ENCODE measurements at regions not wholly inside any gene's neighbourhood (a gene's known extent, or its start where the extent isn't known, plus 50 kb on each side); places are given as distances from the start of the nearest gene placed in this dataset.

- no peaks in the 10 kb centered on the region for H3K36me3 ChIP-seq (ENCODE audit: control insufficient read depth in 2 of 2, insufficient read depth in 2 of 2, low read length in 1 of 2)
- 88 to 89% methylated on average over 2 of the region's 2 CpGs for WGBS, 2 donors
- no peaks in the 10 kb centered on the region for H3K9me3 ChIP-seq (ENCODE audit: control insufficient read depth in 2 of 2, insufficient read depth in 1 of 2, low read depth in 1 of 2, low read length in 1 of 2)
- no peak overlapping the region for H3K4me3 ChIP-seq (ENCODE audit: low read depth in 1 of 2, low read length in 2 of 2)
- H3K4me1 ChIP-seq (ENCODE audit: control insufficient read depth in 2 of 2, insufficient read depth in 2 of 2, low read length in 1 of 2): no peaks in the 10 kb centered on the region
- H3K27ac ChIP-seq (ENCODE audit: low read depth in 2 of 2, low read length in 1 of 2): no peak overlapping the region
- no peaks in the 10 kb centered on the region for H3K27me3 ChIP-seq (ENCODE audit: control insufficient read depth in 1 of 2, insufficient read depth in 2 of 2, low read length in 2 of 2)
Observed at GRCh38 chr11:112715056-112715455, 246.2 kb upstream of the NCAM1 start.

GRCh38 chr11:112718483-112718882, 242.7 kb upstream of the NCAM1 start:
- no peaks in the 10 kb centered on the region for H3K9me3 ChIP-seq (ENCODE audit: control insufficient read depth in 2 of 2, insufficient read depth in 1 of 2, low read depth in 1 of 2, low read length in 1 of 2)
- H3K36me3 ChIP-seq (ENCODE audit: control insufficient read depth in 2 of 2, insufficient read depth in 2 of 2, low read length in 1 of 2): no peaks in the 10 kb centered on the region
- H3K27ac ChIP-seq (ENCODE audit: low read depth in 2 of 2, low read length in 1 of 2): no peak overlapping the region
- WGBS, 2 donors: 0 to 90% methylated on average over 1 of the region's 1 CpG
- peaks cover 0 to 2% of the 10 kb centered on the region in 2 donors for H3K27me3 ChIP-seq (ENCODE audit: control insufficient read depth in 1 of 2, insufficient read depth in 2 of 2, low read length in 2 of 2)
- no peaks in the 10 kb centered on the region for H3K4me1 ChIP-seq (ENCODE audit: control insufficient read depth in 2 of 2, insufficient read depth in 2 of 2, low read length in 1 of 2)
- no peak overlapping the region for H3K4me3 ChIP-seq (ENCODE audit: low read depth in 1 of 2, low read length in 2 of 2)

- Histone ChIP-seq H3K27me3 (ENCODE audit: control insufficient read depth in 1 of 2, insufficient read depth in 2 of 2, low read length in 2 of 2) (peaks cover 0 to 2% of the 10 kb centered on the region in 2 donors), H3K4me3 (ENCODE audit: low read depth in 1 of 2, low read length in 2 of 2) (no peak overlapping the region), H3K27ac (ENCODE audit: low read depth in 2 of 2, low read length in 1 of 2) (no peak overlapping the region), H3K9me3 (ENCODE audit: control insufficient read depth in 2 of 2, insufficient read depth in 1 of 2, low read depth in 1 of 2, low read length in 1 of 2) (peaks cover 0 to 1% of the 10 kb centered on the region in 2 donors), H3K36me3 (ENCODE audit: control insufficient read depth in 2 of 2, insufficient read depth in 2 of 2, low read length in 1 of 2) (no peaks in the 10 kb centered on the region), H3K4me1 (ENCODE audit: control insufficient read depth in 2 of 2, insufficient read depth in 2 of 2, low read length in 1 of 2) (no peaks in the 10 kb centered on the region)
- WGBS, 2 donors: 81% methylated on average over 11 of the region's 11 CpGs
Observed at GRCh38 chr11:112719736-112720525, 241.3 kb upstream of the NCAM1 start.

- Histone ChIP-seq H3K36me3 (ENCODE audit: control insufficient read depth in 2 of 2, insufficient read depth in 2 of 2, low read length in 1 of 2) (no peaks in the 10 kb centered on the region), H3K27me3 (ENCODE audit: control insufficient read depth in 1 of 2, insufficient read depth in 2 of 2, low read length in 2 of 2) (peaks cover 0 to 2% of the 10 kb centered on the region in 2 donors), H3K27ac (ENCODE audit: low read depth in 2 of 2, low read length in 1 of 2) (no peak overlapping the region), H3K4me3 (ENCODE audit: low read depth in 1 of 2, low read length in 2 of 2) (no peak overlapping the region), H3K9me3 (ENCODE audit: control insufficient read depth in 2 of 2, insufficient read depth in 1 of 2, low read depth in 1 of 2, low read length in 1 of 2) (peaks cover 0 to 1% of the 10 kb centered on the region in 2 donors), H3K4me1 (ENCODE audit: control insufficient read depth in 2 of 2, insufficient read depth in 2 of 2, low read length in 1 of 2) (no peaks in the 10 kb centered on the region)
- WGBS, 2 donors: 57 to 64% methylated on average over 2 of the region's 2 CpGs
Observed at GRCh38 chr11:112722148-112722547, 239.1 kb upstream of the NCAM1 start.

- Histone ChIP-seq H3K36me3 (ENCODE audit: control insufficient read depth in 2 of 2, insufficient read depth in 2 of 2, low read length in 1 of 2) (no peaks in the 10 kb centered on the region), H3K4me1 (ENCODE audit: control insufficient read depth in 2 of 2, insufficient read depth in 2 of 2, low read length in 1 of 2) (no peaks in the 10 kb centered on the region), H3K27me3 (ENCODE audit: control insufficient read depth in 1 of 2, insufficient read depth in 2 of 2, low read length in 2 of 2) (peaks cover 0 to 2% of the 10 kb centered on the region in 2 donors), H3K27ac (ENCODE audit: low read depth in 2 of 2, low read length in 1 of 2) (no peak overlapping the region), H3K9me3 (ENCODE audit: control insufficient read depth in 2 of 2, insufficient read depth in 1 of 2, low read depth in 1 of 2, low read length in 1 of 2) (peaks cover 0 to 1% of the 10 kb centered on the region in 2 donors), H3K4me3 (ENCODE audit: low read depth in 1 of 2, low read length in 2 of 2) (no peak overlapping the region)
- WGBS, 2 donors: 64 to 77% methylated on average over 4 of the region's 4 CpGs
Observed at GRCh38 chr11:112722876-112723275, 238.3 kb upstream of the NCAM1 start.

- WGBS, 2 donors: 67 to 75% methylated on average over 13 of the region's 13 CpGs
- H3K27me3 ChIP-seq (ENCODE audit: control insufficient read depth in 1 of 2, insufficient read depth in 2 of 2, low read length in 2 of 2): peaks cover 0 to 2% of the 10 kb centered on the region in 2 donors
- H3K4me3 ChIP-seq (ENCODE audit: low read depth in 1 of 2, low read length in 2 of 2): no peak overlapping the region
Observed at GRCh38 chr11:112723676-112724495, 237.3 kb upstream of the NCAM1 start.

GRCh38 chr11:112724496-112724790, 236.8 kb upstream of the NCAM1 start:
- Histone ChIP-seq H3K4me3 (ENCODE audit: low read depth in 1 of 2, low read length in 2 of 2) (no peak overlapping the region), H3K9me3 (ENCODE audit: control insufficient read depth in 2 of 2, insufficient read depth in 1 of 2, low read depth in 1 of 2, low read length in 1 of 2) (peaks cover 0 to 1% of the 10 kb centered on the region in 2 donors), H3K27ac (ENCODE audit: low read depth in 2 of 2, low read length in 1 of 2) (no peak overlapping the region), H3K4me1 (ENCODE audit: control insufficient read depth in 2 of 2, insufficient read depth in 2 of 2, low read length in 1 of 2) (no peaks in the 10 kb centered on the region), H3K27me3 (ENCODE audit: control insufficient read depth in 1 of 2, insufficient read depth in 2 of 2, low read length in 2 of 2) (peaks cover 0 to 2% of the 10 kb centered on the region in 2 donors), H3K36me3 (ENCODE audit: control insufficient read depth in 2 of 2, insufficient read depth in 2 of 2, low read length in 1 of 2) (no peaks in the 10 kb centered on the region)
- WGBS, 2 donors: 69 to 70% methylated on average over 4 of the region's 4 CpGs

More at GRCh38 chr11:112723676-112724495, 237.3 kb upstream of the NCAM1 start:
- Histone ChIP-seq H3K9me3 (ENCODE audit: control insufficient read depth in 2 of 2, insufficient read depth in 1 of 2, low read depth in 1 of 2, low read length in 1 of 2) (peaks cover 0 to 1% of the 10 kb centered on the region in 2 donors), H3K27ac (ENCODE audit: low read depth in 2 of 2, low read length in 1 of 2) (no peak overlapping the region), H3K36me3 (ENCODE audit: control insufficient read depth in 2 of 2, insufficient read depth in 2 of 2, low read length in 1 of 2) (no peaks in the 10 kb centered on the region), H3K4me1 (ENCODE audit: control insufficient read depth in 2 of 2, insufficient read depth in 2 of 2, low read length in 1 of 2) (no peaks in the 10 kb centered on the region)

- no peaks in the 10 kb centered on the region for H3K36me3 ChIP-seq (ENCODE audit: control insufficient read depth in 2 of 2, insufficient read depth in 2 of 2, low read length in 1 of 2)
- no peaks in the 10 kb centered on the region for H3K4me1 ChIP-seq (ENCODE audit: control insufficient read depth in 2 of 2, insufficient read depth in 2 of 2, low read length in 1 of 2)
- H3K27ac ChIP-seq (ENCODE audit: low read depth in 2 of 2, low read length in 1 of 2): no peak overlapping the region
- peaks cover 0 to 2% of the 10 kb centered on the region in 2 donors for H3K27me3 ChIP-seq (ENCODE audit: control insufficient read depth in 1 of 2, insufficient read depth in 2 of 2, low read length in 2 of 2)
- no peak overlapping the region for H3K4me3 ChIP-seq (ENCODE audit: low read depth in 1 of 2, low read length in 2 of 2)
- WGBS, 2 donors: 72 to 74% methylated on average over 3 of the region's 3 CpGs
- peaks cover 0 to 1% of the 10 kb centered on the region in 2 donors for H3K9me3 ChIP-seq (ENCODE audit: control insufficient read depth in 2 of 2, insufficient read depth in 1 of 2, low read depth in 1 of 2, low read length in 1 of 2)
Observed at GRCh38 chr11:112725636-112726035, 235.6 kb upstream of the NCAM1 start.

GRCh38 chr11:112727341-112727841, 233.8 kb upstream of the NCAM1 start:
- Histone ChIP-seq H3K4me3 (ENCODE audit: low read depth in 1 of 2, low read length in 2 of 2) (no peak overlapping the region), H3K27me3 (ENCODE audit: control insufficient read depth in 1 of 2, insufficient read depth in 2 of 2, low read length in 2 of 2) (no peaks in the 10 kb centered on the region), H3K4me1 (ENCODE audit: control insufficient read depth in 2 of 2, insufficient read depth in 2 of 2, low read length in 1 of 2) (no peaks in the 10 kb centered on the region), H3K9me3 (ENCODE audit: control insufficient read depth in 2 of 2, insufficient read depth in 1 of 2, low read depth in 1 of 2, low read length in 1 of 2) (peaks cover 0 to 1% of the 10 kb centered on the region in 2 donors), H3K27ac (ENCODE audit: low read depth in 2 of 2, low read length in 1 of 2) (no peak overlapping the region), H3K36me3 (ENCODE audit: control insufficient read depth in 2 of 2, insufficient read depth in 2 of 2, low read length in 1 of 2) (no peaks in the 10 kb centered on the region)
- WGBS, 2 donors: 55 to 60% methylated on average over 3 of the region's 3 CpGs

All from esophagus (tissue), 2 donors.